Activated T-cell treated with anti-CD3 and anti-CD28 coated beads for 24 hours (primary cell): ENCODE measurements at regions not wholly inside any gene's neighbourhood (a gene's known extent, or its start where the extent isn't known, plus 50 kb on each side); places are given as distances from the start of the nearest gene placed in this dataset.
"Not testable (repeated sequence)": the region's sequence is repeated elsewhere in the genome, so short reads cannot be mapped to it uniquely, and the experiment has no call there.

Experiments used
- DNase-seq: peaks from one replicate; pipeline ENCODE4 v3.0.0-alpha.2; 2020; ENCODE audit warnings: low read depth

DNA sequence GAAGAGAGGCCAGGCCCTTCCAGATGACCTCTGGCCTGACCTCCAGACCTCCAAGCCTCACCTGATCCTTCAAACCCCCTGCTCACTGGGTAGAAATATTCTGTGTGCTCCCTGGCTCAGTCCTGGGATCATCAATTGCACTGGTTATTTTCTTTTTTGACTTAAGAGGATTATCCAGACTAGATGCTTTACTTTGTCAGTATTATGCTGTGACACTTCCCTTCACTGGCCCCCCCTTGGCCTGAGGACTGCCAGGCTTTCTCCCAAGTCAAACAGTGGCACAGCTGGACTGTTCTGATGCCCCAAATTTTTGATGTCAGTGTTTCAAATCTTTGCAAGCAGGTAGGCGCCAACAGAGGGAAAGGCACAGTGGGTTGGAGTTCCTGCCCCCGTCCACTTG is 156.3 kb upstream of the SKOR2 start:
- no peak for DNase-seq

DNA sequence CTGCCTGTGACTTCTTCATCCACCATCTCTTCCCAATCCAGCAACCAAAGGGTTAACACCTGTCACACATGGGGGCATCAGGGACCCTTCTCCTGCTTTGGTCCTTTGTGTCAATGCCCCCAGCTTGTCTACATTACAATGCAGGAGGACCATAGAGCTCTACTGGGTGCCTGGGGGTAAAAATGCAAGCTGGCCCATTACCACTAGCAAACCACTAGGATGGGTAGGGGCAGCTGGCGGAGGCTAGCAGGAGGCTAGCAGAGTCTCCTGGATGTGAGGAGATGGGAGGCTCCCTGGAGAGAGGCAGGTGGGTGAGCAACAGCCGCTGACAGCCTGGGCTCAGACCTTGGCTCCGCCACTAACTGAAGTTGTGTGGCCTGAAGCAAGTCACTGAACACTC is 153.4 kb upstream of the SKOR2 start:
- DNase-seq: no peak

DNA sequence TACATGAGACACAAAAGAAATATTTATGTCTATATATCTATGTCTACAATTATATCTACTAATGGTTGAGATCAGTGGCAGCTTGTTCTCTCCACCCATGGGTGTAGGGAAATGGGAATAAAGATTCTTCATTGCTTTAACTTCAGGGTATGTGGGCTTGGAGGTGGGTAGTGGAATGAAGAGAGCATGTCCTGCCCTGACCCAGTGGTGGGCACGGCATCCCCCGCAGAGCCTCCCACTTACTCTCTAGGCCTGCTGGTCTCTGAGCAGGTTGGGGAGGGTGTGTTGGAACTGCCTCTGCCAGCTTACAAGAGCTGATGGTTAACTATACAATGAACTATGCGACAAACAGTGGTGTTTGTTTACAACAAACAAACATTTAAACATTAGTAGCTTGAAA is 152.5 kb upstream of the SKOR2 start:
- no peak for DNase-seq

DNA sequence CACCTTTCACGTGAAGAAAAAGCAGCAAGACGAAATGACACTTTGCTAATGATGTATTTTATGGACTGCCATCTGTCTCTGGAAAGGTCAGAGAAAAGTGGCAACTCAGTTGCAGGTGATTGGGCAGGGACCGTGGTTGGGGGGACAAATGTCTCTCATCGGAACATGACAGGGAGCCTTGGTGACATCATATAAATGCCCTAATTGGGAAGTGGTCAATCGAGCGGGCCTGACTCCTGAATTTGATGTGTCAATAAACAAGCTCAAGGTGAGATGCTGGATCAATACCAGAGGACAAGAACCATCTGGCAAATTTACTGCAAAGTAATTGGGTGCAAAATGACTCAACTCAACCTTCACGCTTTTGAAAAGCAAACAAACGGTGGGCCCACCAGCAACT is 151.9 kb upstream of the SKOR2 start:
- DNase-seq: no peak

DNA sequence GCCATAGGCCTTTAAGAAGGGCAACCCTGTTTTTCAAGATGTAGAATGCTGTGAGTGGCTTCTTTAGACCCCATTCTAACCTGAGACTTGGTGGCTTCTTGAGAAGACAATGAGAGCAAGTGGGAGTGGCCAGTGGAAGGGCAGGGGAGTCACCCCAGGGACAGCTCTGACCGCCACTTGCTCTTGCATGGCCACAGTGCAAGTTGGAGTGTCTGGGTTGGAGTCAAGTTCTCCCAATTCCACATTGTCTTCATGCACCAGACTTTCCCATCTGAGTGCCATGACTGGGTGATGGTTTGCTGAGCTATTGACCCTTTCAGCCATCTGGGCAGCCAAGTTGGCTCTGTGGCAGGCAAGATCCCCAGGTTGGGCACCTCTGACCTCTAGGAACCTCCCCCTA is 148.0 kb upstream of the SKOR2 start:
- DNase-seq: no peak

DNA sequence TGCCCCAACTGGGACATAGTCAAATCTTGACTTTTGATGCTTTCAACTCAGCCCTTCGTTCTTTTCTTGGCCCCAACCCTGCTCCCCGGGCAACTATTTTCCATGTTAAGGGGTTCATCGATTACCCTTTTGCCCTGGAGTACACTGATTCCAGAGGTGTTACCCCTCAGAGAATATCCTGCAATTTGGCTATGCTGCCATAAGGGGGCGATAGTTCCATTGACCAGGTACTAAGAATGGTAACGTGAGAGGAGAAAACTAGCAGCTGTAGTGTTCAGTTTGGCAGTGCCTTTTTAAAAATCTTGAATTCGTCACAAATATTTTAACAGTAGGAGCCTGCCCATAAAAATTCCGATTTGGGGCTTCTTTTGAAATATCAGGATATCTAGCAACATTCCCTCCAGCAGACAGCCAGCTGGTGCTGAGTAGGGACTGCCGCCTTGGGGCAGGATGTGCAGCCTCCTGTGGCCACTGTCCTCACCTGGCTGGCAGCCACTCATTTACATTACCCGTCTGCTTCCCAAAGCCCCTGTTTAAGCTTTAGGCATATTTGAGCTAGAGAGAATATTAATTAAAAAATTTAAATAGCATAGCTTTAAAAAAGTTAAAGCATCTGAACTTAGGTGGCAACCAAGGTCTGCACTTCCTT is 146.3 kb upstream of the SKOR2 start:
- DNase-seq: no peak

DNA sequence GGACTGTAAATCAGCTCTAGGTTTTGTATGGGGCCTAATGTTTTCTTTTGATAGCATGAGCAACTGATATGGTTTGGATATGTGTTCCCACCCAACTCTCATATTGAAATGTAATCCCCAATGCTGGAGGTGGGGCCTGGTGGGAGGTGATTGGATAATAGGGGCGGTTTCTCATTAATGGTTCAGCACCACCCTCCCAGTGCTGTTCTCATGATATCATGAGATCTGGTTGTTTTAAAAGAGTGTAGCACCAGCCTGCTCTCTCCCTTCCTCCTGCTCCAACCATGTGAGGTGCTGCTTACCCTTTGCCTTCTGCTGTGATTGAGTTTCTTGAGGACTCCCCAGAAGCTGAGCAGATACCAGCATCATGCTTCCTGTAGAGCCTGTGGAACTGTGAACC is 140.2 kb upstream of the SKOR2 start:
- no peak for DNase-seq

DNA sequence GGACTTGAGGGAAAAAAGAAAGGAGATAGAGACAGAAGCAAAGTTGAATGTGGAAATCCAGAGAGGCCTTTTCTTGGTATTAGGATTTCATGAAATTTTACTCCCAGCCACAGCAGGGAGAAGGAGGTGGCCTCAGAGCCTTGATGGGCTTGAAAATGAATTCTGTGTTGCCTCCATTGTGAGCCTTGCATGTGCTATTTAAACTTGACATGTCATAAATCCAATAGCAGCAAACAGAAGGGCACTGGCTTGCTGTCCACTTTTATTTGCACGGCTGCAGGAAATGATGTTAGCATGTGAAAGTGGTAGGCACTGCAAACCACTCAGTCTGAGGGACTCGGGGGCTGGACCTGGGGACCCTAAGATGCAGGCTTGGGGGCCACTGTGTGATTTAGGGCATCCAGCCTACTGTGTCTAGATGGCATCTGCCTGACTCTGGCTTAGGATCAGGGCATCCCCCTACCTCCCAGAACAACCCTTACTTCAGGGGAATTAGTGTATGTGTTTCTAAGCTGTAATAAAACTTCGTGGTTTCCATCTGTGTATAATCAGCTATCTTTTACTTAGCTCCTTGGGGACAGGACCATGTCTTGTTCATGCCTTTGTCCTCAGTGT is 139.1 kb upstream of the SKOR2 start:
- no peak for DNase-seq

DNA sequence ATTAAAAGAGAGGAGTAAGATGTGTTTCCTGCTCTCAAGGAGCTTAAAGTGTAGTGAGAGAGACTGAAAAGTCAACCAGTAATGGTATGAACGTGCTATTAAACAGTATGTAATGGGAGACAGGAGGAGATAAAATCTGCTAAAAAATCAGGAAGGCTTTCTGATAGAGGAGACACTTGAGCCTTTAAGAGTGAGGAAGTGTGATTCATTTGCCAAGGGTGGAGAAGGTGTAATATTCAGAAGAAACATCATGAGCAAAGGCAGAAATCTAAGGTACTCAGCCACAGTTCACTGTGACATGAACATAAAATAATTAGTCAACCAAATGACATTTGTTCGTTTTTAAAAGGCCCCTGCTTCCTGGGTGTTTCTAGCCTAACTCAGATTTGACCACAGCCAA is 137.8 kb upstream of the SKOR2 start:
- no peak for DNase-seq

DNA sequence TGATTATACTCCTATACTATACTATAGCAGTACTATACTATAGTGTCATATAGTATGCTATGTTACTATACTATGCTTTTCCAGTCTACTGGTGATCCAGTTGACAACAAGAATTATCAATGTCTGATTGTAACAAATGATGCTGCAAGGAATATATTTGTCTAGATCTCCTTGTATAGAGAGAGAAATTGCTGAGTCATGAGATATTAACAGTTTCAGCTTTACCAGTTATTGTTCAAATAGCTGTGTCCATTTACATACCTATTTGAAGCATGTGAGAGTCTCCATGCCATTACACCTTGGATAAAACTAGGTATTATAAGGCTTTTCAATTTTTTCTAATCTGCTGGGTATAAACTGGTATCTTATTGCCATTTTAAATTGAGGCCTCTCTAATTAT is 136.4 kb upstream of the SKOR2 start:
- DNase-seq: no peak

DNA sequence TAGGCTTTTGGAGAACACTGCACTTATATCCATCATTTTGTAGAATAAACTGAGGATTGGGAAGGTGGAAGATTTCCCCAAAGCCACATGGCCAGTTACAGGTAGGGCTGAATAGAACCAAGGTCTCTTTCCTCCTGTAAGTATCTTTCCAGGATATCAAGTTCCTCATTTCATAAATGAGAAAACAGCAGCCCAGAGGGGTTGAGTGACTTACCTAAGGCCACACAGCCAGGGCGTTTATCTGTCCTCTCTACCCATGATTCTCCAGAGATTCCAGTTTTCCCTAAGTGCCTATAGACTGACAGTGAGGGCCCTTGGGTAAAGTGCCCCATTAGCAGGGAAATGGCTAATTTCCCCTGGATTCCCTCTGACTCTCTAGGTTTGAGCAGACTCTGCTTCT is 132.3 kb upstream of the SKOR2 start:
- DNase-seq: no peak

DNA sequence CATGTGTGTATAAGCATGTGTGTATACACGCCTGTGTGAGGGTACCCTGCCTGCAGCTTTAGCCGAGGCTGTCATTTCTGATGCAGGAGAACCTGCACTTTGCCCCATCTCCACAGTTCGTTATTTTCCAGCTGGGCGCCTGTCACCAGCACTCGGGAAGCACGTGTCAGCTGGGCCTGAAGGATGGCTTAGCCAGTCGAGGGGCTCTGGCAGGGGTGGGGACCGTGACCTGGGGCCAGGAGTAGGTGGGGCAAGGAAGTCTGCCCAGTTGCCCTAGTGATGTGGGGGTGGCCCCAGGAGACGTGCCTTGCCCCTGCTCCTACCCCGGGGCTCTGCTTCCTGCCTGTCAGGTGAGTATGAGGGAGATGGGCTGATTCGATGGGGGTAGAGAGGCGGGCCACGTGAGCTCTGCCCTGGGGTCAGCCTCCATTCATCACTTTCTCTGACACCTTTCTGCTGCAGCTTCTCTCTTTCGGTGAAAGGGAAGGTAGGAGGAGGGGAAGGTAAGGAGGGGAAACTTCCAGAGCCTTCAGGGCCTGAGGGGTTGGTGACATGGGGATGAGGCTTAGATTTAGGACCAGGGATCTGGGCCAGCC is 130.6 kb upstream of the SKOR2 start:
- DNase-seq: no peak

DNA sequence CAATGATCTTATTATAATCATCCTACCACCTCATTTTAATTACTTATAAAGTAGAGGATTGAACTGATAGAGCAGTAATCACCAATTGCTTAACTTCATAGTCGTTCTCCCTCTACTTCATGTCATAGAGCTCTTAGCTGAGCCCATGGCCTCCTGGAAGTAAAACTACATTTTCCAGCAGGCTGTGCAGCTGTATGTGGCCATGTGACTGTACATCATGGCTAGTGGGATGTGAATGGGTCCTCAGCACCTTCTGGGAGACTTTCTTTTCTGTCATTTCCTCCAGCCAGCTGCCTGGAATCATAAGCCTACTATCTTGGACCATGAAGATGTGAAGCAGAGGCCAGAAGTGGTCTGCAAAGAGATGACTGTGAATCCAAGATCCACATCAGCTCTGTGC is 128.7 kb upstream of the SKOR2 start:
- DNase-seq: no peak

DNA sequence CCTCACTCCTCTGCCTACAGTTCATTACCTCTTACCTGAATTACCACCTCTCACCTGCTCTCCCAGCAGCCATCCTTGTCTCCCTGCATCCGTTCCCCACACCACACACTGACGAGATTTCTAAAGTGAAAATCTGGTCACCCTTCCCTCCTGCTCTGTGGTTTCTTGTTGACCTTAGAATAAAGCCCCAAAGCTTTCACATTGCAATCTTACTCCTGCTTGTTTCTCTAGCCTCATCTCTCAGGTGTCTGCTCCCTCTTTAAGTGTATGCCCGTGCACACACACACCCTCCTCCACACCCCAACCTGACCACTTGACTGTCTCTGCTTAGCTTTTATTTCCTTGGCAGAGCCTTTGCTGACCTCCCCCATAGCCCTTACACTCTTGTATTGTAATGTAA is 122.0 kb upstream of the SKOR2 start:
- DNase-seq: no peak

DNA sequence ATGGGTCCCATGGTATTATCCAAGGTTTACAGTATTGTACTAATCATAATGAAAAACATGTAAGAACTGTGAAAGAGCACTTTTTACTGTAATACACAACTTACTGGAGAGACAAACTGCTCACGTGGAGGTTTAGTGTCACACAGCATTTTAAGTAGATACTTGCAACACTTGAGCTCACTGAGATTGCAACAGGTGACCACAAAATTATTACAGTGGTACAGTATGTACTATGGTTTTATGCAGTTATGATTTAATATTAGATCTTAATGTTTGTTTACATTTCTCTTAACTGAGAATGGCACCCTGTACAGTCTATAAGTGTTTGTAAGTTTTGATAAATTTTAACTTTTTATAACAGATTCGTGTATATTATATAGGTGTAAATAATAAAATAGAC is 118.6 kb upstream of the SKOR2 start:
- no peak for DNase-seq

DNA sequence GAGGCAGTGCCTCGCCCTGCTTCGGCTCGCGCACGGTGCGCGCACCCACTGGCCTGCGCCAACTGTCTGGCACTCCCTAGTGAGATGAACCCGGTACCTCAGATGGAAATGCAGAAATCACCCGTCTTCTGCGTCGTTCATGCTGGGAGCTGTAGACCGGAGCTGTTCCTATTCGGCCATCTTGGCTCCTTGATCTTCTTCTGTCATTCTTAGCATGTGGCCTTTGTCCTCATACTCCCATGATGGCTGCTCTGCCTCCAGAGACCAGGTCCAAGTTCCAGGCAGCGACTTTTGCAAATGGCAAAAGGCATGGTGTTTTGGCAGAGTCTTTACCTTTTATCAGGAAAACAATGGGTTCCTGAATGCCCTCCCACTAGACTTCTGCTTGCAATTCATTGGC is 102.6 kb upstream of the SKOR2 start:
- DNase-seq: not testable (repeated sequence)

DNA sequence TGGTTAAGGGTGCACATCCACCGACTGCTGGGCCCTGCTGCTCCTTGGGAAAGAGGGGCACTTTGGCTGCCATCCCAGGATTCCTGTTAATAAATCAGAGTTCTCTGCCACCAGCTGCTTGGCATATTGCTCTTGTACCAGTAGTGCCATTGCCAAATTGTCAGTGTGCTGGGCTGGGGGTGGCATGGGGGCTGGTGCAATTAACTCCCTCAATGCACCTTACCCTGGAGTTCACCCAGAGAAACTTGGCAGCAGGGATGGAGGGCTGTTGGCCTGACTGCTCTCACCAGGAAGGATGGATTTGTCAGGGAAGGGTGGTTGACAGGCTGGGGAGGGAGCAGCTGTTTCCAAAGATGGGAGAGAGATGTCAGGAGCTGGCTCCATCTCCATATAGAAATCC is 94.6 kb upstream of the SKOR2 start:
- DNase-seq: no peak

DNA sequence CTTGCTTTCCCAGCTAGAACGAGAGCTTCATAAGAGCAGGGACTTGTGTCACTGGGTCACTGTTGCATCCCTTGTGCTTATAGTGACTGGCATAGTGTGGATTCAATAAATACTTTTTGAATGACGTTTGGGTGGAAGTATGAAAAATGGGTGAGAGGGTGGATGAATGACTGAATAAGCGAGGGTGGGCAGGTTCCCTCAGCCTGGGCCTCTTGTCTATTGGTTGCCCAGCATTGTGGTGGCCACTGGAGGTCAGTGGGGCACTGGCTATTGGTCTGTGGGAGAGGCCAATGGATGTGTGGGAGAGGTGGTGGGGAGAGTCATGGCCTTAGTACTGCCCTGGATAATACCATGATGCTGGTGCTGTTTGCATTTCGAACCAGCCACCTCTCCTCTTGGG is 93.8 kb upstream of the SKOR2 start:
- DNase-seq: no peak

DNA sequence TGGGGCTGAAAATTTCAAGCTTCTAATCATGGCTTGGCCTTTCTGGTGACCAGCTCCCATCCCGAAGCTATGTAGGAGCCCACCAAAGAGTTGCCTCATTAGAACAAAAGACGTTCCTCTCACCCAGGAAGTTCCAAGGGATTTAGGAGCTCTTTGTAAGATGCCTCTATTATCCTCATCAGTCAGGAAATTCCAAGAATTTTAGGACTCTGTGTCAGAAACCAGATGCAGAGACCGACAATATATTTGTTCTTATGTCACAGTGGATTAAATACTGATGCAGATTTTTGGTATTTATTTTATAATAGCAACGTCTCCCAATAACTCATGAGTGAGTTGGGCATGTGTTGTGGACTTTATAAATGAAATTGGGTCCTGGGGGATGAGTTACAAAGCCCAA is 91.8 kb upstream of the SKOR2 start:
- DNase-seq: no peak

DNA sequence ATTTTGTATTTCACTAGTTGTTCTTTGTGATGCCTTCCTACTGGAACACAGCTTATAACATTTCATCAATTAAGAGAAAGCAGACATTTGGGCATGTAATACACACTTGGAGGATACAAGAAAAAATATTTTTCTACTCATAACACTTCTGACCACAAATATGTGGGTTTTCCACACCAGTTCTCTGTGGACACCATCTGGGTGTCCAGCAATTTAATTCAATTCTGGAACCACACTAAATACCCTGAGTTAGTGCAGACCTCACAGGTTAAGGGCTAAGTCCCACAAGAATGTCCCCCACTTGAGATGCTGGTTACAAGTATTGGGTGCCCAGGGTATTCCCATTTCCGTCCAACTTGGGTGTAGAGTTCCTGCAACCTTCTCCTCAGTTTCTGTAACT is 91.1 kb upstream of the SKOR2 start:
- DNase-seq: no peak

DNA sequence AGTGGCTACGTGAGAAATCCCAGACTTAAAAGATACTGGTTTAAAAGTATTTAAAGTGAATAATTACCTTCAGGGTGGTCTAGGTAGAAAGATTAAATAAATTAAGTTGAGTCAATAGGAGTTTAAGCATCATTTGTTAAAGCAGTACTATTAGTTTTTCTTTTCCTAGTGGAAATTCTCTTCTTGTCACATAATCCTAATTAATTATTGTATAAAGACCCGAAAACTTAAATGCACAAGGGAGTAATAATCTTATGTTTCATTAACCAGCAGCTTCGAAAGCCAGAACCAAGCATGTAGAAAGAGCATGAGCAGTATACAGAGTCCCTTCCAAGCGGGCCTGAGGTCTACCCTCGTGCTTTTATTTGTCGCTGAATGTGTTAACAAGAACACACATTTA is 90.2 kb upstream of the SKOR2 start:
- DNase-seq: no peak

DNA sequence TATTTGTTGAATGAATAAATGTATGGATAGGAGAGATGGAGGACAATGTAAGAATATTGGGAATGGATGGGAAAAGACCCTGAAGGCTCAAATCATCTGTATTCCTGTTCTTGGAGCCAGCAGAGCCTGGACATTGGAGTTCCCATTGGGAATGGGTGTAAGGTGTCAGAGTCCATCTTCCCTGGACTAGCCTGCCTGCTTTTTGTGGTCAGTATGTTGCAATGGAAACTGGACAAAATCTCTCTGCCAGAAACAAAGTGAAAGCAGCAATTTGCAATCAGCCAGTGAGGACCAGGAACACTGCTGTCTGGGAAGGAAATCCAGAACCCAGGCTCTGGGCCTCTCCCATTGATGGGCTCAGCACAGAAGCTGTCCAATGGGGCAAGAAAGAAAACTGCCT is 83.5 kb upstream of the SKOR2 start:
- DNase-seq: no peak

DNA sequence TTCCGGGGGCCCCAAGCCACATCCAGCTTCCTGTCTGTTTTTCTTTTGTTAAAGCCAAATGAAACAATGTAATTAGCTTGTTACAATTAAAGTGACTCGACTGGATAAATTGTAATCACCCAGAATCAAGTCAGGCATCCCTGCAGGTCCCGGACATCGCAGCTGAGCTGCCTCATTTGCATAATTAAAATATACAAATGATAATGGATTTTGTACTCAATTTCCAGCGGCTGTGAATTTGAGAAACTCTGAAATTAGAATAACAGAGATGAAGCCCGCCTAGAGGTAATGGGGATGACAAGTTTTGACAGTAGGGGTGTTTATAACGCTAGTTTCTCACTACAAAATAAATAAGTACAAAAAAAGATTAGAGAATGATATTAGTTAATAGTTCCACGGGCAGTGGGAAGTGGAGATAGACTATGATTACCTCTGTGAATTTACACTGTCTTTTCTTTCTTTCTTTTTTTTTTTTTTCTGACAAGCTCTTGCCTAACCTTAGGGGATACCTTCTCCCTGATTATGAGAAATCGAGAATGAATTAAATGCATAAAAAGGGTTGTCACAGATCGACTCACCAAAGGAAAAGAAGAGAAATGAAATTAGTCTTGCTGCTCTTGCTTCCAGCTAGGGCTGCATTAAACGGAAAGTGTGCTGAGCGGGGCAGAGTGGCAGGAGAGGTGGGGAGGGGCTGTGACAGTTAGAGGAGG is 82.6 kb upstream of the SKOR2 start:
- no peak for DNase-seq

DNA sequence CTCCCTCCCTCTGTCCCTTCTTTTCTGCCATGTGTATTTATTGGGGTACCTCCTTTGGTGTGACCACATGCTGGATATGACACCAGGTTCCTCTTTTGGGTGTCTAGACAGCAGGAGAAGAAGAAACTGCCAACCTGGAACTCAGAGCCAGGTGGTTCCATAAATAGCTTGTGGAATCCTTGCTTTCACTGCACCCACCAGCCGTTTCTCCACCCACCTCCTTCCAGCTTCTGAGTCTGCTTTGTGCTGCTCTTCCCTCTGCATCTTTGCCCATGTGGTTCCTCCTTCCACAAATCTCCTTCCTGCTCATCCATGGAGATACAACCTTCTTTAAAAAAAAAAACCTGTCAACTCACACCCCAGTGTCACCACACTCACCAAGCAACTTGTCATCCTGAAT is 80.2 kb upstream of the SKOR2 start:
- DNase-seq: no peak
